Ascending aorta (tissue), 2 donors: ENCODE measurements at regions not wholly inside any gene's neighbourhood (a gene's known extent, or its start where the extent isn't known, plus 50 kb on each side); places are given as distances from the start of the nearest gene placed in this dataset.

Experiments
- DNase-seq, 2 donors: peaks; one replicate each; pipeline ENCODE4 v3.0.0-alpha.2; 2019; ENCODE audit warnings: low spot score in 2 of 2
- H3K27ac ChIP-seq, 2 donors: fragments of 200-600 bp; sonication (generic); one replicate each; pipeline ENCODE4 v1.5.1; 2016 to 2017; ENCODE audit warnings: mild to moderate bottlenecking in 1 of 2
- H3K27me3 ChIP-seq: fragments of 200-600 bp; sonication (generic); one replicate; pipeline ENCODE4 v1.5.1; 2017
- H3K36me3 ChIP-seq, 2 donors: fragments of 200-600 bp; sonication (generic); one replicate each; pipeline ENCODE4 v1.5.1; 2016
- H3K4me1 ChIP-seq, 2 donors: fragments of 200-600 bp; sonication (generic); one replicate each; pipeline ENCODE4 v1.5.1; 2016 to 2017; ENCODE audit warnings: mild to moderate bottlenecking in 1 of 2
- H3K4me3 ChIP-seq, 2 donors: fragments of 200-600 bp; sonication (generic); one replicate each; pipeline ENCODE4 v1.5.1; 2016 to 2017; ENCODE audit warnings: mild to moderate bottlenecking in 1 of 2
- H3K9me3 ChIP-seq, 2 donors: fragments of 200-600 bp; sonication (generic); one replicate each; pipeline ENCODE4 v1.5.1; 2016
- intact Hi-C: fragments of 100-400 bp; cut with DNase I; formaldehyde crosslinking; loops from one replicate; pipeline ENCODE4 v1.15.1; 2023
- TF ChIP-seq, protein P1 (sequence below), 3 experiments: fragments of 200-600 bp in 2 of 3; fragments of 450-650 bp in 1 of 3; sonication (generic) in 2 of 3; IDR thresholded peaks; one replicate each; pipeline ENCODE4 v1.5.1; 2016 to 2019; ENCODE audit warnings: antibody characterized with exemption in 3 of 3, mild to moderate bottlenecking in 1 of 3, moderate library complexity in 1 of 3

DNA sequence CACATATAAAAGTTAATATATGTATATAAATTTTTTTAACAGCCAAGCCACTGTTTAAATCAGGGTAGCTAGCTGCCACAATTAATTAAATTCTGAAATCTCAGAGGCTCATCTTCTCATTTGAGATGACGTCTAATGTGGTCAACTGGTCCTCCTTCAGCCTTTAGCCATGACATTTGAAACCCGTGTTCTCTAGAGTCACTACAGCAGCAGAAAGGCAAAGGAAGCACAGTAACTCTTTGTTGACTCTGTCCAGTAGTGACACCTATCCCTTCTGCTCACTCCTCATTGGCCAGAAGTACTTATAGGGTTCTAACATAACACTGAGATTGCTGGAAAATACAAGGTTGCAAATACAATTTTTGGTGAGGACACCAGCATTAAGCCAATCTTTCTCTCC lies 555.5 kb downstream of the ETV1 start:
- intact Hi-C loops: no loop called here
- no peaks in the 10 kb centered on the region for H3K4me1 ChIP-seq
- H3K9me3 ChIP-seq: no peaks in the 10 kb centered on the region
- DNase-seq: no peak
- TF ChIP-seq, protein P1, sequence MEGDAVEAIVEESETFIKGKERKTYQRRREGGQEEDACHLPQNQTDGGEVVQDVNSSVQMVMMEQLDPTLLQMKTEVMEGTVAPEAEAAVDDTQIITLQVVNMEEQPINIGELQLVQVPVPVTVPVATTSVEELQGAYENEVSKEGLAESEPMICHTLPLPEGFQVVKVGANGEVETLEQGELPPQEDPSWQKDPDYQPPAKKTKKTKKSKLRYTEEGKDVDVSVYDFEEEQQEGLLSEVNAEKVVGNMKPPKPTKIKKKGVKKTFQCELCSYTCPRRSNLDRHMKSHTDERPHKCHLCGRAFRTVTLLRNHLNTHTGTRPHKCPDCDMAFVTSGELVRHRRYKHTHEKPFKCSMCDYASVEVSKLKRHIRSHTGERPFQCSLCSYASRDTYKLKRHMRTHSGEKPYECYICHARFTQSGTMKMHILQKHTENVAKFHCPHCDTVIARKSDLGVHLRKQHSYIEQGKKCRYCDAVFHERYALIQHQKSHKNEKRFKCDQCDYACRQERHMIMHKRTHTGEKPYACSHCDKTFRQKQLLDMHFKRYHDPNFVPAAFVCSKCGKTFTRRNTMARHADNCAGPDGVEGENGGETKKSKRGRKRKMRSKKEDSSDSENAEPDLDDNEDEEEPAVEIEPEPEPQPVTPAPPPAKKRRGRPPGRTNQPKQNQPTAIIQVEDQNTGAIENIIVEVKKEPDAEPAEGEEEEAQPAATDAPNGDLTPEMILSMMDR (IDR thresholded peaks at IDR 0.05): no peak
- H3K27ac ChIP-seq: no peak overlapping the region
- no peaks in the 10 kb centered on the region for H3K36me3 ChIP-seq
- H3K4me3 ChIP-seq: no peak overlapping the region
- H3K27me3 ChIP-seq: no peaks in the 10 kb centered on the region

DNA sequence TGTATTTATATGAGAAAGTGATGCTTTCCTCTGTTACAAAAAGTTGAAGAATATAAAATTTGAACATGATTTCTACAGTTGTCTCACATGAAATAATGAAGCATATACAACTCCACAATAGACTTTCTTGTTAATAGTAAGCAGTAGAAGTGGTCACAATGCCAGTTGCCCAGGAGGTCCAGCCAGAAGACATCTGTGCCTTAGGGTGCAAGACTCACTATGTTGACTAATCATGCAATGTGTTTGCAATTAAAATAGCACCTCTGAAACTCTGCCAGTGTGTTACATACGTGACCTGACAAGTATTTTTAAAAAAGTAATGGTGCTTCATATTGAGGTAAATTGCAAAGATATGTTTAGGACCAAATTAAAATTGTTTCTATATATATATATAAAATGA lies 547.2 kb downstream of the ETV1 start:
- Histone ChIP-seq H3K27ac (no peak overlapping the region), H3K9me3 (no peaks in the 10 kb centered on the region), H3K36me3 (no peaks in the 10 kb centered on the region), H3K4me3 (no peak overlapping the region), H3K4me1 (no peaks in the 10 kb centered on the region), H3K27me3 (no peaks in the 10 kb centered on the region)
- intact Hi-C loops: no loop called here
- no peak for DNase-seq
- TF ChIP-seq, protein P1 (IDR thresholded peaks at IDR 0.05): no peak

DNA sequence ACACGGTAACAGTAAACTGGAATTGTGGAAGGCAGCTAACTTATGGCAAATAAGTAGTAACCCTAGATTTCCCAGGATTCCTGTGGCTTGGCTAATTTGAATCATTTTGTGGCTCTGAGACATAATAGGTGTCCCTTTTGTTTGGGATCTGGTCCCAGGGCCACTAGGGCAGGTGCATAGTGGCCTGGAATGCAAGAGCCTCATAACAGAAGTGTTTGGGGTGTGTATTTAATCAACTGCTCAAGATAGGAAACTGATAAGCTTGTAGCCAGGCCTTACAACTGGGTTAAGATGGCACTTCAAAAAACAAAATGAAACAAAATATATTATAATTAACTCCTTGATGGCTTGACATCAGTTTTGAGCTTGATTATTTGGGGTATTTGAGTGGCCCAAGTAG lies 541.8 kb downstream of the ETV1 start:
- intact Hi-C loops: no loop called here
- no peak overlapping the region for H3K4me3 ChIP-seq

DNA sequence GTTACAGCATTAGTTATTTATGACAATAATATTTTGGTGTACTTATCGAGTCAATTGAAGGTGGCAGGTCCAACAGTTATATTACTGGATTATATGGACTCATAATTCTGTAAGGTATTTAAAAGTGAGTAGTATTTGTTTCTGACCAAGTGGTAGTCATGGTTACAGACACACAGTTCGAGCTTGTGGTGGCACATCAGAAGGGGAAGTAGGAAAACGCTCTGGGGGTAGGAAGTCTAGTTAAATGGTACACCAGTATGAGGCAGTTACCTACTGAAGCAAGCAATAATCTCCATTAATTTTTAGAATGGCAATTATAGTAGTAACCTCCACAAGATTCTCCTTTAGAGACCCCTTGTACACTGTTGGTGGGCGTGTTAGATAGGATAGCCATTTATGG lies 541.2 kb downstream of the ETV1 start:
- H3K4me1 ChIP-seq: no peaks in the 10 kb centered on the region
- TF ChIP-seq, protein P1 (IDR thresholded peaks at IDR 0.05): no peak
- H3K36me3 ChIP-seq: no peaks in the 10 kb centered on the region
- H3K27ac ChIP-seq: no peak overlapping the region
- H3K27me3 ChIP-seq: no peaks in the 10 kb centered on the region
- intact Hi-C loops: no loop called here
- H3K4me3 ChIP-seq: no peak overlapping the region
- DNase-seq: no peak
- H3K9me3 ChIP-seq: no peaks in the 10 kb centered on the region

More for the DNA sequence above, 541.8 kb downstream of the ETV1 start:
- no peak overlapping the region for H3K27ac ChIP-seq
- H3K27me3 ChIP-seq: no peaks in the 10 kb centered on the region
- H3K36me3 ChIP-seq: no peaks in the 10 kb centered on the region
- no peaks in the 10 kb centered on the region for H3K4me1 ChIP-seq
- DNase-seq: no peak
- no peaks in the 10 kb centered on the region for H3K9me3 ChIP-seq
- TF ChIP-seq, protein P1 (IDR thresholded peaks at IDR 0.05): no peak

DNA sequence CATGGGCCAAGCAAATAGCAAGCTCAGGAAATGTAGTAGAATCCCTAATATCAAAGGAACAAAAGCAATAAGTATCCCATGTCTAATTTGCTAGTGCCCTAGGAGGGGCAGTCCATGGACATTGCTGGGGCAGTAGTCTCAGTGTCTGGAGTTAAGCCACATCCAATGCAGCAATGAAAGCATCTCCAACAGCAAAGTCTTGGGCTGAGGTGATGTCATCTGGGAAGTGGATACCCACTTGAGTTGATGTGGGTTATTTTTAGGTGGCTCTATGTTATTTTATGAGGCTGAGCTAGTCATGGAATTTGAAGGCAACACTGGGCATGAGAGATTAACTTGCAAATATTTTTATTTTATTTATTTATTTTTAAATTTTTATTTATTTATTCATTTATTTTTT lies 540.0 kb downstream of the ETV1 start:
- TF ChIP-seq, protein P1 (IDR thresholded peaks at IDR 0.05): no peak

DNA sequence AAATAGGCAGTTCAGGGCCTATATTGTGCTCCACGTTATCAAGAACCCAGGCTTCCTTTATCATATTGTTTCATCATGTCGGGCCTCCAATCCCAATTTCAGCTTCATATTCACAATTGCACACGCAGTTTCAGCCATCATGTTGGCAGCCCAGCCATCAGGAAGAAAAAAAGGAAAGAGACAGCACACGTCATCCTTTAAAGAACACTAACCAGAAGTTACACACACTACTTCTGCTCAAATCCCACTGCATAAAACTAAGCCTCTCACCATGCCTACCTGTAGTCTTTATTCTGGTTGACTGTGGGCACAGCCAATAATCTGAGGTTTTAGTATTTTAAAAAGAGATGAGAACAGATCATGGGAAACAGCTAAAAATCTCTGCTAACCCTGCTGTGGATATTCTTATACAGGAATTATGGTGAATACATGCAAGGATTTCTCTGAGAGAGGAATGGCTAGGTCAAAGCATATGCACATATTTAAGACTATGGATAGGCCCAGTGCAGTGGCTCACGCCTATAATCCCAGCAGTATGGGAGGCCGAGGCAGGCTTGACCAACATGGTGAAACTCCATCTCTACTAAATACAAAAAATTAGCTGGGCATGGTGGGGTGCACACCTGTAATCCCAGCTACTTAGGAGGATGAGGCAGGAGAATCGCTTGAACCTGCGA lies 534.4 kb downstream of the ETV1 start:
- TF ChIP-seq, protein P1 (IDR thresholded peaks at IDR 0.05): no peak
- Histone ChIP-seq H3K27me3 (no peaks in the 10 kb centered on the region), H3K9me3 (no peaks in the 10 kb centered on the region), H3K36me3 (no peaks in the 10 kb centered on the region), H3K4me3 (no peak overlapping the region), H3K27ac (no peak overlapping the region), H3K4me1 (no peaks in the 10 kb centered on the region)
- DNase-seq: no peak
- intact Hi-C loops: no loop called here

More for the DNA sequence above, 540.0 kb downstream of the ETV1 start:
- no peaks in the 10 kb centered on the region for H3K27me3 ChIP-seq
- intact Hi-C loops: no loop called here
- no peaks in the 10 kb centered on the region for H3K9me3 ChIP-seq
- DNase-seq: no peak
- no peak overlapping the region for H3K4me3 ChIP-seq
- no peak overlapping the region for H3K27ac ChIP-seq
- no peaks in the 10 kb centered on the region for H3K4me1 ChIP-seq
- H3K36me3 ChIP-seq: no peaks in the 10 kb centered on the region
